Prostate gland (tissue), 2 donors: ENCODE measurements at regions not wholly inside any gene's neighbourhood (a gene's known extent, or its start where the extent isn't known, plus 50 kb on each side); places are given as distances from the start of the nearest gene placed in this dataset.

Source experiments
- DNase-seq: peaks from one replicate; pipeline ENCODE4 v3.0.0-alpha.2; 2019; ENCODE audit warnings: low spot score
- H3K27ac ChIP-seq, 2 donors: fragments of 200-600 bp; sonication (generic); 2 replicates each; pipeline ENCODE4 v1.5.1; 2017 to 2019
- H3K27me3 ChIP-seq: fragments of 200-600 bp; sonication (generic); replicated peaks from 2 replicates; pipeline ENCODE4 v1.5.1; 2019; ENCODE audit not compliant: insufficient read depth
- H3K36me3 ChIP-seq, 2 donors: fragments of 200-600 bp; sonication (generic); 1 replicate in 1 of 2; 2 replicates in 1 of 2; pipeline versions ENCODE4 v1.5.1 to v1.8.1; 2017 to 2019
- H3K4me1 ChIP-seq: fragments of 200-600 bp; sonication (generic); replicated peaks from 2 replicates; pipeline ENCODE4 v1.5.1; 2019
- H3K4me3 ChIP-seq, 2 donors: fragments of 200-600 bp; sonication (generic); 2 replicates each; pipeline ENCODE4 v1.5.1; 2017 to 2019
- H3K9me3 ChIP-seq: fragments of 200-600 bp; sonication (generic); 2 replicates; pipeline ENCODE4 v1.5.1; 2017
- CTCF ChIP-seq, 4 experiments: fragments of 200-600 bp in 2 of 4; fragments of 450-650 bp in 2 of 4; sonication (generic) in 2 of 4; IDR thresholded peaks; 1 replicate in 3 of 4; 2 replicates in 1 of 4; pipeline ENCODE4 v1.5.1; 2016 to 2019; ENCODE audit warnings: antibody characterized with exemption in 4 of 4, mild to moderate bottlenecking in 2 of 4, moderate library complexity in 2 of 4
- POLR2A ChIP-seq: fragments of 450-650 bp; IDR thresholded peaks from one replicate; pipeline ENCODE4 v1.6.1; 2016; ENCODE audit warnings: antibody characterized with exemption, mild to moderate bottlenecking
- POLR2AphosphoS5 ChIP-seq: sonication (generic); formaldehyde crosslinking; IDR thresholded peaks from one replicate; pipeline ENCODE4 v1.6.1; 2017; ENCODE audit warnings: antibody characterized with exemption
- WGBS: methylation state at CpG from one replicate; pipeline ENCODE4 v1.1.5; 2018; 5-methylcytosine and 5-hydroxymethylcytosine counted together
- intact Hi-C: fragments of 100-400 bp; cut with DNase I; formaldehyde crosslinking; loops from one replicate; pipeline ENCODE4 v1.14.2; 2022

- WGBS = 76% methylated on average over 2 of the region's 2 CpGs
- TF ChIP-seq CTCF (IDR thresholded peaks at IDR 0.05) = no peak
- Histone ChIP-seq H3K36me3 (no peaks in the 10 kb centered on the region), H3K9me3 (no peaks in the 10 kb centered on the region), H3K4me1 (no peaks in the 10 kb centered on the region), H3K4me3 (no peak overlapping the region), H3K27ac (no peak overlapping the region), H3K27me3 (no peaks in the 10 kb centered on the region)
- intact Hi-C loops = no loop called here
- no peak for DNase-seq
Measured at GRCh38 chr4:58617226-58617625, 1507.0 kb upstream of the IGFBP7 start.

GRCh38 chr4:58611012-58611411 is 1500.8 kb upstream of the IGFBP7 start:
- intact Hi-C loops = no loop called here

GRCh38 chr4:58606303-58606702 is 1496.1 kb upstream of the IGFBP7 start:
- WGBS = 74% methylated on average over 4 of the region's 4 CpGs
- intact Hi-C loops = no loop called here
- H3K4me1 ChIP-seq = no peaks in the 10 kb centered on the region
- no peak for DNase-seq
- no peaks in the 10 kb centered on the region for H3K9me3 ChIP-seq
- H3K27ac ChIP-seq = no peak overlapping the region
- no peaks in the 10 kb centered on the region for H3K27me3 ChIP-seq
- TF ChIP-seq CTCF (IDR thresholded peaks at IDR 0.05) = no peak
- no peak for TF ChIP-seq POLR2A
- TF ChIP-seq POLR2AphosphoS5 = no peak
- no peak overlapping the region for H3K4me3 ChIP-seq
- H3K36me3 ChIP-seq = no peaks in the 10 kb centered on the region

More at GRCh38 chr4:58611012-58611411, 1500.8 kb upstream of the IGFBP7 start:
- Histone ChIP-seq H3K27ac (no peak overlapping the region), H3K36me3 (no peaks in the 10 kb centered on the region), H3K4me3 (no peak overlapping the region), H3K9me3 (no peaks in the 10 kb centered on the region), H3K4me1 (no peaks in the 10 kb centered on the region), H3K27me3 (no peaks in the 10 kb centered on the region)
- DNase-seq = no peak
- WGBS = 95% methylated on average over 1 of the region's 1 CpG
- TF ChIP-seq CTCF (IDR thresholded peaks at IDR 0.05) (no peak), POLR2A (no peak), POLR2AphosphoS5 (no peak)

GRCh38 chr4:58603951-58604350 is 1493.8 kb upstream of the IGFBP7 start:
- H3K27ac ChIP-seq = no peak overlapping the region
- no peaks in the 10 kb centered on the region for H3K9me3 ChIP-seq
- WGBS = 88% methylated on average over 4 of the region's 4 CpGs
- no peak overlapping the region for H3K4me3 ChIP-seq
- intact Hi-C loops = no loop called here
- no peaks in the 10 kb centered on the region for H3K27me3 ChIP-seq
- TF ChIP-seq POLR2A = no peak
- H3K4me1 ChIP-seq = no peaks in the 10 kb centered on the region
- DNase-seq = no peak
- no peaks in the 10 kb centered on the region for H3K36me3 ChIP-seq

- DNase-seq = no peak
- H3K9me3 ChIP-seq = no peaks in the 10 kb centered on the region
- intact Hi-C loops = no loop called here
Measured at GRCh38 chr4:58602731-58603359, 1492.7 kb upstream of the IGFBP7 start.

More at GRCh38 chr4:58602731-58603359, 1492.7 kb upstream of the IGFBP7 start:
- TF ChIP-seq CTCF (IDR thresholded peaks at IDR 0.05) (no peak), POLR2A (no peak), POLR2AphosphoS5 (no peak)
- Histone ChIP-seq H3K4me1 (no peaks in the 10 kb centered on the region), H3K36me3 (no peaks in the 10 kb centered on the region), H3K27me3 (no peaks in the 10 kb centered on the region), H3K4me3 (no peak overlapping the region), H3K27ac (no peak overlapping the region)
- 6% methylated on average over 1 of the region's 1 CpG for WGBS
